NCI-H526 treated with DMSO at 0.1 percent for 48 hours (cell line): ENCODE measurements at regions not wholly inside any gene's neighbourhood (a gene's known extent, or its start where the extent isn't known, plus 50 kb on each side); places are given as distances from the start of the nearest gene placed in this dataset.
"Not testable (repeated sequence)": the region's sequence is repeated elsewhere in the genome, so short reads cannot be mapped to it uniquely, and the experiment has no call there.

Experiments
- DNase-seq: peaks from one replicate; lab custom pipeline; 2025; lab: John Stamatoyannopoulos, UW

DNA sequence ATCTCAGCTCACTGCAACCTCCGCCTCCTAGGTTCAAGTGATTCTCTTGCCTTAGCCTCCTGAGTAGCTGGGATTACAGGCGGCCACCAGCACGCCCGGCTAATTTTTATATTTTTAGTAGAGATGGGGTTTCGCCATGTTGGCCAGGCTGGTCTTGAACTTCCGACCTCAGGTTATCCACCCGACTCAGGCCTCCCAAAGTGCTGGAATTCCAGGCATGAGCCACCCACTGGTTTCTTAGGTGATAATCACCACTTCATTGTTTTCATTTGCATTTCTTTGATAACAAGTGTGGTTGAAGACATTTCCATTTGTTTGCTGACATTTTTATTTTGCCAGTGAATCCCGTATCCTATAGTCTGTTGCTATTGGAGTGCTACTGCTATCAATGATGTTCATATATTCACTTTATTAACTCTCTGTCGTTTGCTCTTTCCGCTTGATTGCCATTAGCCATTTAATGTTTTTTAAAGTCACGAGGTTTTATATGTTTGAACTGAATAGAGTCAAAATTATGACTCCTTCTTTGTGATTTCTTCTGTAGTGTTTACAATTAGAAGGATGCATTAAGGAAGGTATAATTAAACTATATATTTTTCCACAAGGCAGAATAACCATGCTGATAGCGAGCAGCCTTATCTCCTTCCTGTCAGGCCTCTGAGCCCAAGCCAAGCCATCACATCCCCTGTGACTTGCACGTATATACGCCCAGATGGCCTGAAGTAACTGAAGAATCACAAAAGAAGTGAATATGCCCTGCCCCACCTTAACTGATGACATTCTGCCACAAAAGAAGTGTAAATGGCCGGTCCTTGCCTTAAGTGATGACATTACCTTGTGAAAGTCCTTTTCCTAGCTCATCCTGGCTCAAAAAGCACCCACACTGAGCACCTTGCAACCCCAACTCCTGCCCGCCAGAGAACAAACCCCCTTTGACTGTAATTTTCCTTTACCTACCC, 87.3 kb upstream of the DAPK1 start:
- not testable (repeated sequence) for DNase-seq

DNA sequence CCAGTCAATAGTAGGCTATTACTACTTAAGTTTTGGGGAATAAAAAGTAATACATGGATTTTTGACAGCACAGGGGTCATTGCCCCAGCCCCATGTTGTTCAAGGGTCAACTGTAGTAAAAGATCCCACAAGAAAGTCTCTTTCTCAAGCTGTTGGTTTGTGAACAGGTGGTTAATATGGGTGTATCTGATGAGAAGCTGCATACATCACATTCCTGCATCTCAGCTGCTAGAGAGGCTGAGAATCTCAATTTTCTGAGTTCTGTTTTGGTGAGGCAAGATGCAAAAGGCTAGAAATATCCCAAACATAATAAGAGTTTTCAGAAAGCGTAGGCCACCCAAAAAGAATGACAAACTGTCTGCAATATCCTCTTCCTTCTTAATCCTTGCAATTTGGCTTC, 76.8 kb upstream of the DAPK1 start:
- no peak for DNase-seq

DNA sequence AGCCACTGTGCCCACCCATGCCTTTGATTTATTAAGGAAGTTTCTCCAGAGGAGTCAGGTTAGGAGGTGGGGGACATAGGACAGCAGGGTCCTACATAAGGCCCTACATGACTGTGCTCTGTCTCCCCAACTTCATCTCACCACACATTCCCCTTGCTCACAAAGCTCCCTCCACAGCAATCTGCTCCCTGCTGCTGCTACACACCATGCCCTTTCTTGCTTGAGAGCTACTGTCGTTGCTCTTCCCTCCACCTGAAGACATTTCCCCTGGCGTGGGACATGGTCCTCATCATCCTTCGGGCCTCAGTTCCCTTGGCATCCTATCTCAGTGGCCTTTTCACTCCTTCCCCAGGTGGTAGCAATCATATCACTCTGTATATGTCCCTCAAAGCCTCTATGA, 75.9 kb upstream of the DAPK1 start:
- no peak for DNase-seq

DNA sequence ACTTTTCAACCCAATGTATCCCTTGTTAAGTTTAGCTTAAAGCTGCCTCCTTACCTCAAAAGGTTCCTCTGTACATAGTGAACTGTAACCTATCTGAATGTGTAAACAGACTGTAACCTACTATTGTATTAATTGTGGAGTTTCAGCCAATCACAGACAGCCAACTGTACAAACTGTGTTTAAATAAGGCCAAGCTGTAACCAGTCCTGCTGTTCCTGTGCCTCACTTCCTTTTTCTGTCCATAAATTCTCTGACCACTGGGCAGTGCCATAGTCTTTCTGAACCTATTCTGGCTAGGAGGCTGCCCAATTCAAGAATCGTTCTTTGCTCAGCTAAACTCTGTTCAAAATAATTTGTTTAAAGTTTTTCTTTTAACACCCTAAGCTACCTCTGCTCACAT, 74.7 kb upstream of the DAPK1 start:
- no peak for DNase-seq

DNA sequence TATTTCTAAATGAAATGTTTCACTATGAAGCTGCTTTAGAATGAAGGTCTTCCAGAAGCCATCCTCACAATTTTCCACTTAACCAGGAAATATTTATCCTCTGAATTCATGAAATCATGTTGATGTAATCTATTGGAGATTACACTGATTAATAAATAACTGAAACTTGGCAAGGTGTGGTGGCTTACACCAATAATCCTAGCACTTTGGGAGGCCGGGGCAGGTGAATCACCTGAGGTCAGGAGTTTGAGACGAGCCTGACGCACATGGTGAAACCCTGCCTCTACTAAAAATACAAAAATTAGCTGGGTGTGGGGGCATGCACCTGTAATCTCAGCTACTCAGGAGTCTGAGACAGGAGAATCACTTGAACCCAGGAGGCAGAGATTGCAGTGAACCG, 73.8 kb upstream of the DAPK1 start:
- not testable (repeated sequence) for DNase-seq

DNA sequence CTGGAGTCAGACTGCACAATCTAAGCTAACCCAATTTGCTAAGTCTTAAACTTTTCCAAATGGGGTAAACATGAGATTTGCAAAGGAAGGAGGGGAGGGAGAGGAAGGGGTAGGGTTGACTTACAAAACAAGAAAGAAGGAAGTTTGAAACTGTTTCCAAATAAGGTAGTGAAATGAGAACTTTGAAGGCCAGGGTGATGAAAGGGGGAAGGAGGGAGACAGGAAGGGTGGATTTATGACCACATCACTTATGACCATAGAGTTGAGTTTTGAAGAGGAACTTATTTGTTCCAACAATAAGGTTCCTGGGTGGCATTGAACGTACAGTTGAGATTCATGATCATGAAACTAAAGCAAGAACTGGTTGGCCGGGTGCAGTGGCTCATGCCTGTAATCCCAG, 72.5 kb upstream of the DAPK1 start:
- no peak for DNase-seq

DNA sequence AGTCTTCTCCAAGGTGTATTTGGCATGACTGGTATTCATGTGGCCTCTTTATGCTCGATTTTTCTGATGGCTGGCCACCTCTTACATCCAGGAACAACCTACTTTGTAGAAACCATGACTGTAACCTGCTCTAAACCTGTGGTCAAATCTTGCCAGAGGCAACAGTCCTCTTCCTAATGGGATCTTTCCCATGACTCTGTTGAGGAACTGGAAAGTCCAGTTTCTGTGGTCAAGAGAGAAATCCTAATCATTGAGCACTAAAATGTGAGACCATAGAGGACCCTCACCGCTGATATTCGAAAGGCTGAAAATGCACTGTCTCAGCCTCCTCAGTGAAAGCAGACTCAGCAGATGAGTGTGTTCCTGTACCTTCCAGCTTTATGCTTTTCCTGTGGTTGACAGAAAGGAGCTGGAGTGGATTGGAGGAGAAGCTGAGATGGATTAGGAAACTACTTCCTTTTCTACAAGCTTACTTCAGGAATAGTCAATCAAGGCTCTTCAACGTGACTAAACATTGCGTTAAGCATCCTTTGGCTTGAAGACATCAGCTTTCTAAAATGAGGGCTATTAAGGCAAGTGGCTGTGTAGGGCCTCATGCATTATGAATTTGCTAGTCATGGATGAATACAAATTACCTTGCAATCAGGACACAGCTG, 69.7 kb upstream of the DAPK1 start:
- no peak for DNase-seq

DNA sequence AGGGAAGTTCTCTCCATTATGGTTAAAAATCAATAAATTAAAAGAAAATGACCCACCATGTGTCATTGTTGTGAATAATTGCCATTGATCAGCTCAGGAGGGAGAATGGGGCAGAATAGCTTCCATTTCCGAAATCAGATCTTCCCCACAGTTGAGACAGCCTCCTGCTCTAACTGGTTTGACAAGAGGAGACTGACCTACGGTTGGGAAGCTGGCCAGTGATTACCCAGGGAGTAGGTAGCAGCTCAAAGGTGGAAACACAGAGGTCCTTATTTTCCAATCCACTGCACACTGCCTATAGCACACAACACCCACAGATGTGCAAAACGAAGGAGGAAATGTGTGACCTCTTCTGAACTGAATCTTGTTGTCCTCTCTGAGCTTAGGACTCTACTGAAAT, 69.0 kb upstream of the DAPK1 start:
- DNase-seq = peak; percentile 26

DNA sequence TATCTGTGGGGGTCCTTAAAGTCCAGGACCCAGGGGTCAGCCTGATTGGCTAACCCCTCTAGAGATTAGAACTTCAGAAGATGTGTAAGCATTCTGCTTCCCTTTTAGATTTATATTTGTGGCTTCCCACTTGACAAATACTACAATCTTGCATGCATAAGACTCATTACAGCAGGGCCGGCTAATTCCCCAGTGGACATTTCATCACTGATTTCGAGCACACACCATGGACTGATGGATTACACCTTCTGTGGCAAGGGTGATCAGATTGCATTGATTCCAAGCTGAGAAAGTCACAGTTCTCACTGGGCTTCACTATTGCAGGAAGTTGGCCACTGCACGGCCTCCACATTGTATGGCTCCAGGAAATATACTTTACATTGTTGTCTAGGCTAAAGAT, 65.8 kb upstream of the DAPK1 start:
- no peak for DNase-seq

DNA sequence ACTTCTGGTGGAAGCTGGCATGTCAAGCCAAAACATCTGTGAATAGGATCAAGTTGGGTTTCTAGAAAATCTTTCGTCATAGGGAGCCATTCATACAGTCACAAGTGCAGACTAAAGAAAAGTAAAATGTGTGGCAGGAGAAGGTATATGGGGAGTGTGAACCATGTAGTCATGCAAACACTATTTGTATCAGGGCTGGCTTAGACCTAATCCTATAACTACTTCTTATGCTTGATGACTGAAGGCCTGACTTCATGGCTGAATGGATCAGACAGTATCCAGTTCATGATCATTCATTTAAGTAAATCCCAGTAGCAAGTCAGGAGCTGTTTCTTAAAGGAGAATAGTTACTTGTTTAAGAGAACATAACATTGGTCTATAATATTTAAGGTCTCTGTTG, 63.8 kb upstream of the DAPK1 start:
- DNase-seq = no peak

DNA sequence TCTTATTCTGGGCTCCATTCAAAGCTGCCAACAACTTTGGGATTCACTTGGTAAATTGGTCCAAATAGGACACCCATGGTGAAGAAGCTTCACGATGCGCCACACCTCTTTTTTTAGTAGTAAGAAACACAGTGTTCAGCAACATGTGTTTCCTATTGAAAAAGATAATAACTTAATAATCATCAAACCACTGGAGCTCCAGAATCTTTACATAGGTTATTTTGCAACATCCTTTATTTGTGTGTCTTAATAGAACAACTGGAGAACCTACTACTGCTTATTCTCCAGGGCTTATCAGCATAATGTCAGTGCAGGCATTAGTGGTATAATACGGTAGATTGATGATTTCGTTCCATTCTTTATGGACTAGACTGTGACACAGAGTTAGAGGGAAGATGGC, 63.3 kb upstream of the DAPK1 start:
- DNase-seq = no peak

DNA sequence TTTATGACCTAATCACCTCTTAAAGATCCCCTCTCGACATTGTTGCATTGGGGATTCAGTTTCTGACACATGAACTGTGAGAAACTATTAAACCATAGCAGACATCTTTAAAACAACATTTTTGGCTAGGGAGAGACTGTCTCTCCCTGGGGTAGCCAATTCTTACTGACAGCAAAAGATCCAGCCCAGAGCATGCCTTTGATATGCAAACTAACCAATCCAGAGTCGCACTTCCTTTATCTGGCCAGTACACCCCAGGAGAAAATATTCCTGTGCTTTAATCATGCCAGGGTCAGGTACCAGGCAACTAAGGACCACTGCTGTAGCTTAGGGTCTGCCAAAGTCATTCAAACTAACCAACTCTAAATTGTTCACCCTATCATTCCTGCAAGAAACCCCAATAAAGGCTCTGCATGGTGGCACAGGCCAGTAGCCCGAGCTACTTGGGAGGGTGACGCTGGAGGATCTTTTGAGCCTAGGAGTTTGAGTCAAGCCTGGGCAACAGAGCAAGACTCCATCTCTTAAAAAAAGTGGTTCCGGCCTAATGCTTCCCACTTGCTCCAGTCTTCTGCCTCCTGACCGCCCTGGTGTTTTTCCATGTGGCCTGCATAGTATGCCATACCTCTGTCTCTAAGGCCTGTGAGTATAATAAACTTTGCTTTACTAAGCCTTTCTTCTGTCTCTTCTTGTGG, 62.3 kb upstream of the DAPK1 start:
- DNase-seq = no peak

DNA sequence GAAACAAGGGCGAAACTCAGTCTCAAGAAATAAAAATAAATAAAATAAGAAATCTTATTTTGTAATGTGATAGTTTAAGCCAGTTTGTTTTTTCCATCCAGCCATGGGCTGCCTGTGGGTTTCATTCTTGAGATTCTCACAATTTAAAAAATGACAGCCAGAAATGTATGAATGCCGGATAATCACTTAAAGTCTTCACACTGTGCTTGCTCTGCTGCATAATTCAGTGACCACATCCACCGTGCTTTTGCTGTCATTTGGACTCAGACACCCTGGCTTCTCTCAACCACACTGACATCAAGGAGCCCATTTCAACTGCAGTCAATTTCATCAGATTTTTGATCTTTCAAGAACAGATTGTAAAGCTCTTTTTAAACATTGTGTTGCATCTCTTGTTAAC, 61.0 kb upstream of the DAPK1 start:
- DNase-seq = no peak

DNA sequence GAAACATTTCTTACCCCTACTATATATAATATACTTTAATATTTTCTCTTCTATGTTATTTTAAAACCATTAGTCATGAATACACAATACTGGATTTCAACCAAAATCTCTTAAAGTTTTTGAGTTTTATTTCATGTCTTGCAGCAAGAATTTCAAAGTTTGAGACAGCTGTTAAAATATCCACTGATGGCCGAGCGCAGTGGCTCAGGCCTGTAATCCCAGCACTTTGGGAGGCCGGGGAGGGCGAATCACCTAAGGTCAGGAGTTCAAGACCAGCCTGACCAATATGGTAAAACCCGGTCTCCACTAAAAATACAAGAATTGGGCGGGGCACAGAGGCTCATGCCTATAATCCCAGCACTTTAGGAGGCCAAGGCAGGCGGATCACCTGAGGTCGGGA, 59.7 kb upstream of the DAPK1 start:
- no peak for DNase-seq

DNA sequence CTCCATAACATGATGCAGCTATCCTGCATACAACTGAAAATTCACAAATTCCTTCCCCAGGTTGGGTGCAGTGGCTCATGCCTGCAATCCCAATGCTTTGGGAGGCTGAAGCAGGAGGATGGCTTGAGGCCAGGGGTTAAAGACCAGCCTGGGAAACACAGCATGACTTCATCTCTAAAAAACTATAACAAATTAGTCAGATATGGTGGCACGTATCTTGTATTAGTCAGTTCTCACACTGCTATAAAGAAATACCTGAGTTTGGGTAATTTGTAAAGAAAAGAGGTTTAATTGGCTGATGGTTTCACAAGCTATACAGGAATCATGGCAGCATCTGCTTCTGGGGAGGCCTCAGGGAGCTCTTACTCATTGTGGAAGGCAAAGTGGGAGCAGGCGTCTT, 56.4 kb upstream of the DAPK1 start:
- no peak for DNase-seq

DNA sequence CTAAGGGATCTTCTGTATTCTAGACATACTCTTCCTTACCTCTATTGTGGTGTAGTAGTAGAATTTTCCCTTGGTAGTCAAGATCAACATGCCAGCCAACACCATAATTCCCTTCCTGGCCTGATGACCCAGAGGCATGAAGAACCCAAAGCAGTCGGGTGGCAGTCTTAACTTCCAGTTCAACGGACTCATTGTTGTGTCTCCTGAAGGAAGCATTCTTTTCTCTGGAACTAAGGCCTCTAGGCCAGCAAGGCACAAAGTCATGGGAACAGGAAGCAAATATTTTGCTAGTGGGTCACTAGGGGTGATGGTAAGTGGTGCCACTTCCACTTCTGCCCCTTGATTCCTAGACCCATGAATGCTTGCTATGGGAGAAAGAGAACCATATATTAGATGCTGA, 55.2 kb upstream of the DAPK1 start:
- no peak for DNase-seq

DNA sequence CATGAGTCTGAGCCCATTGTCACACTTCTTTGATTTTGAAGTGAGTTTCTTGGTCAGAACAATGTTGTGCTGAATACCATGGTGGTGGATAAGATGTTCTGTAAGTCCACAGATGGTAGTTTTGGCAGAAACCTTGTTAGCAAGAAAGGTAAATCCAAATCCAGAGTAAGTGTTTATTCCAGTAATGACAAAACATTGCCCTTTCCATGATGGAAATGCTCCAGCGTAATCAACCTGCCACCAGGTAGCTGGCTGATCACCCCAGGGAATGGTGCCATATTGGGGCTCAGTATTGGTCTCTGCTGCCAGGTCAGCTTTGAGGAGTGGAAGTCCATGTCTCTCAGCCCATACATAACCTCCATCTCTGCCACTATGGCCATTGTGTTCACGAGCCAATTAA, 54.7 kb upstream of the DAPK1 start:
- no peak for DNase-seq

DNA sequence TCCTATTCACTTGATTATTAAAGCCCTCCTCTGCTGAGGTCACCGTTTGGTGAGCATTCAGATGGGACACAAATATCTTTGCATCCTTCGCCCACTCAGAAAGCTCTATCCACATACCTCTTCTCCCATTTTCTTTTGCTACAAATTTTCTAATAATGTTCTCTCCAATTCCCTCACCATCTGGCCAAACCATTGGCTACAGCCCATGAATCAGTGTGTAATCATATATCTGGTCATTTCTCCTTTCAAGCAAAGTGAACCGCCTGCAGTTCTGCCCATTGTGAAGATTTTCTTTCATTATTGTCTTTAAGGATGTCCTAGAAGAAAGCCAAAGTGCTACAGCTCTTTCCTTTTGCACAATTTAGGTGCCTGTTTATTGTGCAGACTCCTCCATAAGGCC, 54.2 kb upstream of the DAPK1 start:
- no peak for DNase-seq

DNA sequence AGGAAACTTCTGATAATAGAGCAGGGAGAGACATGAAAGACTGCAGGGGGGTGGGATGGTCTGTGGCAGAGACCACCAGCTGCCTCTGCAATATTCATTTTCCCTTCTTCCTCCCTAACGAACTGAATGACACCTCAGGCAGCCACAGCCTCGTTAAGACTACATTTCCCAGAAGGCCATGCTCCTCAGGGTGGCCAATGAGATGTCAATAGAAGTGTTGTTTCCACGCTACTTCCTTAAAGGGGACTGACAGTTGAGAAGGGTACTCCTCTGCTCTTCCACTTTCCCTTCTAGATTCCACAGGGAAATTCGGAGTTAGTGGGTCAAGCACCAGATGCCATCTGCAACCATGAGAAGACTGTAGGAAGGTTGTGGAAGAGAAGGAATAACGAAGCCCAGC, 52.0 kb upstream of the DAPK1 start:
- DNase-seq = no peak

DNA sequence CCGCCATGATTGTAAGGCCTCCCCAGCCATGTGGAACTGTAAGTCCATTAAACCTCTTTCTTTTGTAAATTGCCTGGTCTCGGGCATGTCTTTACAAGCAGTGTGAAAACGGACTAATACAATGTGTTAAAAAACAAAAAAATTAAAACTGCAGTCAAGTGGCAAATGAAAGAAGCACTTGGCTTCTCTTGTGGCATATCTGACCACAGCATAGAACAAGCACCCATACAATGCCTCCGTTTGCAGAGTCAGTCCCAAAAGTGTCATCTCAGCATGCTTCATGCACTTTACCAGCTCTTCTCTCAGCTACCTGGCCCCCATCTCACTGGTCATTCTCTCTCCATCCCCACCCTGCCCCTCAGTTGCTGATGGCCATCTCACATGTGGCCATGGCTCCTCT, 51.1 kb upstream of the DAPK1 start:
- no peak for DNase-seq

DNA sequence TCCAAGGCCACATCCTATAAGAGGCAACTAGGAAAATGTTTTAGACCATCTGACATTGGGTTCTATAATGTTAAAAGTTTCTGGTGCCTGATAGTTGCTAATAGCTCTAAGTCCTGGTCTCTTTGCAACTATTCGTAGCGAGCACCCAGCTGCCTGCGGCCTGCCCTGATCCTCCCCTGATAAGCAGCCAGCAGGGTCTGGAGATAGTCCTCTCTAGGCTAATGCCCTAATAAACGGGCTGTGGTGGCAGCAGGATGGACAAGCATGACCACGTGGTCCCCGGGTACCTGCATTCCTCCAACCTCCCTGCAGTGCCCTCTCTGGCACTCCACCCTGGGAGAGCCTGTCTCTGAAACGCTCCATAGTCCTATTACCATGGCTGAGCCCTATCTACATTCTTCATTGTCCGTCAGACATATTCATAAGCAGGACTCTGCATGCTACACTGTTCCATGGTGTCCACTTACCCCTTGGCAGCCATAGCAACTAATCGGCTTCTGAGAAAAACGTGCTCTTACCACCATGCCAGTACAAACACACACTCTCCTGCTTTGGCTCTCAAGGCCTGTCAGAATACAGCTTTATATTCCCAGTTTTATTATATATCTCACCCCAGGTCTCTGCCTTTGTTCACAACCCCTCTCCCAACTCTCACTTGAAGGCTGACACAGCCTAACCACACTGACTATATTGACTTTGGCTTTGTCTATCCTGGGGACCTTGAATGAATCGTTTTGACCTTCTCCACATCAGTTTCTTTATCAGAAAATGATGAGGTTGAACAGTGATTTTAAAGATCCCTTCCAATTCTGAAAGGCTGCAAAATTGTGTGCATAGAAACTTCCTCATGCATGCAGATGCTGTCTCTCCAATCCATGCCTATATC, 49.9 kb upstream of the DAPK1 start:
- DNase-seq = no peak
